ENCODE measurements at regions not wholly inside any gene's neighbourhood (a gene's known extent, or its start where the extent isn't known, plus 50 kb on each side); places are given as distances from the start of the nearest gene placed in this dataset.

DNA sequence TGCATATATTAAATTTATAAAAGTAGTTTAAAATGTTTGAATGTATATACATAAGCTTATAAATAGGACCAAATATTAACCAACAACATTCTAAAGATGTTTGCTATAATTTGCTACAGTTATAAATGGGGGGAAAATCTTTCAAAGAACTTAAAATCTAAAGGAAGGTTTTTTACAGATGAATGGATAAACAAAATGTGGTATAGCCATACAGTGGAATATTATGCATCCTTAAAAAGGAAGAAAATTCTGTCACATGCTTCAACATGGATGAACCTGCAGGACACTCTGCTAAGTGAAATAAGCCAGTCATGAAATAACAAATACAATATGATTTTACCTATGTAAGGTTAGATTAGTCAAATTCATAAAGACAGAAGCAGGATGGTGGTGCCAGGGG is 75.8 kb downstream of the TMEM17 start:
- no peak for DNase-seq (ENCODE audit: low read depth)
- Histone ChIP-seq H3K36me3 (ENCODE audit: control insufficient read depth, insufficient read depth, low read length) (no peaks in the 10 kb centered on the region), H3K4me3 (ENCODE audit: low read depth, low read length) (no peak overlapping the region), H3K27me3 (ENCODE audit: control insufficient read depth, insufficient read depth, low read length) (no peaks in the 10 kb centered on the region)
- TF ChIP-seq, protein P1, sequence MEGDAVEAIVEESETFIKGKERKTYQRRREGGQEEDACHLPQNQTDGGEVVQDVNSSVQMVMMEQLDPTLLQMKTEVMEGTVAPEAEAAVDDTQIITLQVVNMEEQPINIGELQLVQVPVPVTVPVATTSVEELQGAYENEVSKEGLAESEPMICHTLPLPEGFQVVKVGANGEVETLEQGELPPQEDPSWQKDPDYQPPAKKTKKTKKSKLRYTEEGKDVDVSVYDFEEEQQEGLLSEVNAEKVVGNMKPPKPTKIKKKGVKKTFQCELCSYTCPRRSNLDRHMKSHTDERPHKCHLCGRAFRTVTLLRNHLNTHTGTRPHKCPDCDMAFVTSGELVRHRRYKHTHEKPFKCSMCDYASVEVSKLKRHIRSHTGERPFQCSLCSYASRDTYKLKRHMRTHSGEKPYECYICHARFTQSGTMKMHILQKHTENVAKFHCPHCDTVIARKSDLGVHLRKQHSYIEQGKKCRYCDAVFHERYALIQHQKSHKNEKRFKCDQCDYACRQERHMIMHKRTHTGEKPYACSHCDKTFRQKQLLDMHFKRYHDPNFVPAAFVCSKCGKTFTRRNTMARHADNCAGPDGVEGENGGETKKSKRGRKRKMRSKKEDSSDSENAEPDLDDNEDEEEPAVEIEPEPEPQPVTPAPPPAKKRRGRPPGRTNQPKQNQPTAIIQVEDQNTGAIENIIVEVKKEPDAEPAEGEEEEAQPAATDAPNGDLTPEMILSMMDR (IDR thresholded peaks at IDR 0.05; ENCODE audit: insufficient read depth, low read length, poor library complexity, severe bottlenecking), result no peak

DNA sequence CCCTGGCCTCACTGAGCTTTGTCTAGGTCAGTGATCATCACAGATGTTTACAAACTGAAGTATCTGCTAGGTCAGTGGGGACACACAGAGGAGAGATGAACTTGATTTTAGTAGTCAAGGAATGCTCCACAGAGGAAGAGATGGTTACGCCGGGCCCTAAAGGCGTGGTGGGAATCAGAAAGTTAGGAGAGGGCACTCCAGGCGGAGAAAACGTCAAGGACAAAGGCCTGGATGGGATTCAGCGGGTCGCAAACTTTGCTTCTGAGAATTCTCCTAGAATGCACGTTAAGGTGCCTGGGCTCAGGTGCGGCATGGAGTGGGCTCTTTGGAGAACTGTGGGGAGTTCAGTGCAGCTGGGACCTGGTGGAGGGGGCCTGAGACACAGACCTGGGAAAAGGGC is 78.8 kb downstream of the TMEM17 start:
- no peaks in the 10 kb centered on the region for H3K27me3 ChIP-seq (ENCODE audit: control insufficient read depth, insufficient read depth, low read length)
- no peaks in the 10 kb centered on the region for H3K36me3 ChIP-seq (ENCODE audit: control insufficient read depth, insufficient read depth, low read length)
- H3K4me3 ChIP-seq (ENCODE audit: low read depth, low read length), result no peak overlapping the region
- no peak for DNase-seq (ENCODE audit: low read depth)
- TF ChIP-seq, protein P1 (IDR thresholded peaks at IDR 0.05; ENCODE audit: insufficient read depth, low read length, poor library complexity, severe bottlenecking), result no peak

DNA sequence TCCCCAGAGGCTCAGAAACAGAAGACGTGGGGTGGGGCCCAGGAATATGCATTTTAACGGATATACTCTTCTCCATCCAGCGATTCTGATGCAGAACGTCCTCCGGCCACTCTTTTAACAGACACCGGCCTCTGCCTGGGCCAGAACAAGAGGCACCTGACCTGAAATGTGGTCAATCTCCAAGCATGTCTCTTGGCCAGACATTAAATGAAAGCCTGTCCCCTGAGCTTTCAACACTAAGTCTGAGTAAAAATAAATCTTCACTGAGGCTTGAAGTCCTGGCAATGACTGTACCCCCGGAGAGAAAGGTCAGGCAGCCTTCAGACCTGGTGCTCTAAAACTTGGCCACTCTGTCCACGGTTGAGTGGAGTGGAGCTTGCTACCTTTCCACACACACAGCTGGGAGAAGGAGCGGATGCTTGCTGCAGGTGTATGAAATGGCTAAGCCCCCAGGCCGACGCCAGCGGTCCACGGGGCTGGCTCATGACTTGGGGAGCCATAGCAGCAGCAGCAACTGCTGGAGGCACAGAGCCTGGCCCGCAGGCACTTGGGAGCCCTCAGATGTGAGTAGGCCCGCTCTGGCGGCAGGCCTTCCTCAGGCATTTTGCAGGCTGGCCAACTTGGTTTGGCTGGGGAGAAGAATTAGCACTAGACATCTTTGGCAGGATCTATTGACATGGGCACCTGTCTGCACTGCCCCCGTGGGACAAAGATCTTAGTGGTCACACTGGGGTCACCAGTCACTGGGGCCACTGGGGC is 79.7 kb downstream of the TMEM17 start:
- Histone ChIP-seq H3K36me3 (ENCODE audit: control insufficient read depth, insufficient read depth, low read length) (no peaks in the 10 kb centered on the region), H3K4me3 (ENCODE audit: low read depth, low read length) (no peak overlapping the region), H3K27me3 (ENCODE audit: control insufficient read depth, insufficient read depth, low read length) (no peaks in the 10 kb centered on the region)
- no peak for DNase-seq (ENCODE audit: low read depth)
- TF ChIP-seq, protein P1 (IDR thresholded peaks at IDR 0.05; ENCODE audit: insufficient read depth, low read length, poor library complexity, severe bottlenecking), result no peak

DNA sequence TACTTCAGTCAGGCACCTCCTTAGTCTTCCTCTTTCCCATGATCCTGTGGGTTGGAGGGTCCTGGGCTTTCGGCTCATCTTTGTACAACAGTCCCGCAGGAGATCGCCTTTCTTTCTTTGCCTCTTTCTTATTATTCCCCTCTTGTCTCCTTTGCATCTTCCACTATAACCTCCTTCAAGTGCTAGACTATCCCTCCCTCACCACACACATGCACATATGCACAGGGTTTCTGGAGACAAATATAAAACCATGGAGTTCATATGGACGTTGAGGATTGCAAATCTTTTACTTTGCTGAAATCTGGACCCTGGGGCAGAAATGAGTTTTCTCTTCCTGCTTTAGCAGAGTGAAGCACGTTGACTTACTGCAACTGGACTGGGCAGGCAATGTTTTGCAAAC is 80.3 kb downstream of the TMEM17 start:
- Histone ChIP-seq H3K36me3 (ENCODE audit: control insufficient read depth, insufficient read depth, low read length) (no peaks in the 10 kb centered on the region), H3K4me3 (ENCODE audit: low read depth, low read length) (no peak overlapping the region), H3K27me3 (ENCODE audit: control insufficient read depth, insufficient read depth, low read length) (no peaks in the 10 kb centered on the region)
- no peak for DNase-seq (ENCODE audit: low read depth)
- TF ChIP-seq, protein P1 (IDR thresholded peaks at IDR 0.05; ENCODE audit: insufficient read depth, low read length, poor library complexity, severe bottlenecking), result no peak

DNA sequence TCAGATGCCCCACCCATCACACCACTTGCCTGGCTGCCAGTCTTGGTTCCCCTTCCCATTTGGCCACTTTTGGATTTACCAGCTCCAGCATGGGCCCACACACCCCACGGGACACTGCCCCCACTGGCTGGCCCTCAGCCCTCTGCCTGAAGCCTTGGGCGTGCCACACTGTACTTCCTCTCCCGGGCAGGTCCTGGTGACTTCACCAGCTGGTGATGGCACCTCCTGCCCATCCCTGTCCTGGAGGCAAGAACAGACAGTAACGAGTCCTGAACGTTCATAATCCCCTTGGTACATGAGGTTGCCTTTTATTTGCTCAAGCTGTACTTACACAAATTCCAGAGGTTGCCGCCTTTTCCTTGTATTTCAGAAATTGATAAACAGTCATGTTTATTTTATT is 81.1 kb downstream of the TMEM17 start:
- DNase-seq (ENCODE audit: low read depth), result no peak
- TF ChIP-seq, protein P1 (IDR thresholded peaks at IDR 0.05; ENCODE audit: insufficient read depth, low read length, poor library complexity, severe bottlenecking), result no peak
- Histone ChIP-seq H3K4me3 (ENCODE audit: low read depth, low read length) (no peak overlapping the region), H3K36me3 (ENCODE audit: control insufficient read depth, insufficient read depth, low read length) (no peaks in the 10 kb centered on the region), H3K27me3 (ENCODE audit: control insufficient read depth, insufficient read depth, low read length) (no peaks in the 10 kb centered on the region)

DNA sequence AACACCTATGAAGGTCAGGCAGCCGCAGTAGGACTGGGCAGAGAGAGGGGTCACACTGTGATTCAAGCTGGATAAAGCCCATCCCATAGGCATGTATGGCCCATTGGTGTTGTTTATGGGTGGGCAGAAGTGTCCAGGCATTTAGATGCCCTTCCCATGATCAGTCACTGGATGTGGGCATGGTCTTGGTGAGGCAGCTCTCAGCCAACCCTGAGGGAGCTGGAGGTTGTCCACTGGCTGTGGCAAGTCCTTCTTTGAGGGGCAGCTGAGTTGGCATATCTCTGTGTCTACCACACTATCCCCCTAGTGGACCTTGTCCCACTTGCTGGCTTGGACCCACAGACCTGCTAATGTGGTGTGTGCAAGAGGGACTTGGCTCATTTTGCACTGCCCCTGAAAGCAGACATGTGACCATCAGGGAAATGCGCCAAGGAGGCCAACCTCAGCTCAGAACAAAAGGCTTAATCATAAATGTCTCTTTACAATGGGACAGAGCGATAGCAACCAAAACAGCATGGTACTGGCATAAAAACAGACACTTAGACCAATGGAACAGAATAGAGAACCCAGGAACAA is 82.0 kb downstream of the TMEM17 start:
- DNase-seq (ENCODE audit: low read depth), result no peak
- no peaks in the 10 kb centered on the region for H3K36me3 ChIP-seq (ENCODE audit: control insufficient read depth, insufficient read depth, low read length)
- TF ChIP-seq, protein P1 (IDR thresholded peaks at IDR 0.05; ENCODE audit: insufficient read depth, low read length, poor library complexity, severe bottlenecking), result no peak
- no peaks in the 10 kb centered on the region for H3K27me3 ChIP-seq (ENCODE audit: control insufficient read depth, insufficient read depth, low read length)
- H3K4me3 ChIP-seq (ENCODE audit: low read depth, low read length), result no peak overlapping the region

Measured in kidney epithelial cell (primary cell).